Stimulated activated CD8-positive, alpha-beta memory T cell treated with anti-CD3 and anti-CD28 coated beads, Interleukin-2, amount 100 ng/mL, for 48 hours (primary cell): ENCODE measurements at regions not wholly inside any gene's neighbourhood (a gene's known extent, or its start where the extent isn't known, plus 50 kb on each side); places are given as distances from the start of the nearest gene placed in this dataset.
"Not testable (repeated sequence)": the region's sequence is repeated elsewhere in the genome, so short reads cannot be mapped to it uniquely, and the experiment has no call there.

ENCODE experiments used
- DNase-seq, 2 donors: peaks; one replicate each; pipeline ENCODE4 v3.0.0-alpha.2; 2020; ENCODE audit warnings: low read depth in 2 of 2

DNA sequence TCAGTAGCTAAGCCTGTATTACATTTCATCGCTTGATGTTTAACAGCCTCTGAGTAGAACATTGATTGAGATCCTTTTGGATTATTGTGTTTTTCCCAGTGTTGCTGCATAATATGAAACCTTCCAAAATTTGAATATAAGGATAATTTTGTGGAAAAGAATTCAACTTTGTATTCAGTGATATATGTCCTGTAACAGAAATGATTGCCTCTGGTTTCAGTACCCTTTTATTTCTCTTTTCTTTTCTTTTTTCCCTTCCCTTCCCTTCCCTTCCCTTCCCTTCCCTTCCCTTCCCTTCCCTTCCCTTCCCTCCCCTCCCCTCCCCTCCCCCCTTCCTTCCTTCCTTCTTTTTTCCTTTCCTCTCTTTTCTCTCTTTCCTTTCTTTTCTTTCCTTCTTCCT, 74.6 kb downstream of the UTRN start:
- no peak for DNase-seq

DNA sequence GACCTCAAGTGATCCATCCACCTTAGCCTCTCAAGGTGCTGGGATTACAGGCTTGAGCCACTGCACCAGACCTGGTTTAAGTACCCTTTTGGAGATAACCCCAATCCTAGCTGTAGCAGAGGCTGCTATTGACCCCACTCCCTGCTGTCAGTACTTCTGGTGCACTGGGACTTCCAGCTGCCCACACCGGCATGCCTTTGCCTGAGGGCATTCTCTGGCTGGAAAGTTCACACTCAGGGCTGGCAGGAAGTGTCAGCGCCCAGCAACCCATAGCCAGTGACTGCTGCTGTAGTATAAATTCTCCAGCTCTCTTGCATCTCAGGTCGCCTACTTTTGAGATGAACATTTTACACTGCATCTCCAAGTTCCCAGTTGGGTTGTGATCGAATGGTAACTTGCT, 75.3 kb downstream of the UTRN start:
- DNase-seq = no peak

DNA sequence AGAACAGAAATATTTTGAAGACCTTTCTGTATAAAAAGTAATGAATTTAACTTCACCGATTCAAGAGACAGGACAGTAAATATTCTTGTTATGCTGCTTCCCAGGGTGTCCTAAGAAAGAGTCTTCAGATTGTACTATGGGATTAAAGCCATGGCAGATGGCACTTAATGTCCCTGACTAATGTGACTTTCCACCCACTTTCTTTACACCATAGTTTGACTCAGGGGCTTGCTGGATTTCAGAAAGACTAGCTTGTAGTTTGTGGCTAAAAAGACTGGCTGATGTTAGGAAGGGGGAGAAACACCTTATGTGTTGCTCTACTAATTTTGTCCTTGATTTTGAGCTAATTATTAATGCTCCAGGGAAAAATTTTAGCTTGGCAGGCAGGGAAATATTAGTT, 75.9 kb downstream of the UTRN start:
- DNase-seq = no peak

DNA sequence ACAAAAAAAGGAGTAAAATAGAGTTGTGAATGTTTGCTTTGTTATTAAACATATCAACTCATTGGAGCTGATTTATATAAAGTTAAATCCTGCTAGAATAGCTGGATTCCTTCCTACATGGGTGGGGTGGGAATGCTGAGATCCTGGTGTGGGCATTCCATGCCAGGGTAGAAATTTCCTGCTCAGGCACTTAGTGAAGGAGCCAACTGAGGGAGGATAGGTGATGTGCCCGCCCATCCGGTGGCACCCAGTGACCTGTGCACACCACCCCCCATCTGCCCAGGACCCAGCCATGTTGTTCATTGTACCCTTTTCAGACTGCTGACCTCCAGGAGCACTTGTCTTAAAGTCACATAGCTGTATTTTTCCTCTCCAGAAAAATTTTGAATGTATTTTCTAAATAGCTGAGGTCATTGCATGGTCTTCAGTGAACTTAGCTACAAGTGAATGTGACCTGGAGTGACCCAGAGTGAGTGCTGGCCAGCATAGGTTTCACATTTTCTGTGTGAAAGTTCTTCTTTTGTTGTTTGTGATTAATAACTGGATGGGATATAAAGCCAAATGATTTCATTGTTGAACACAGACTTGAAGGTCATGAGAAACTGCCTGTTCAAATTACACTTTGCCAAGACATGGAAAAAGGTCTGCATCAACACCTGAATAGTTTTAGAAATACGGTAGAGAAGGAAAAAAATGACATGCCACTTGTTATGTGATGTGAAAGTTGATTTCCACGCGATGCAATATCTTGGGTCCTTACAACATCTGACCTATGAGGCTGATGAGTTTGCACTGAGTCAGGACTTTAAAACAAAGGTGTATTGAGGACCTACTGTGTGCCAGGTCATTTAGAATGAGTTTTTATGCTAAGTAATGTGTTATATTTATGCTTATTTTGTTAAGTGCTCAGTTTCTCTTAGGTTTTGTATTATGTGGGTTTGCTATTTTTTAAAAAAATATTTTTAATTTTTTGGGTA, 77.2 kb downstream of the UTRN start:
- DNase-seq = no peak

DNA sequence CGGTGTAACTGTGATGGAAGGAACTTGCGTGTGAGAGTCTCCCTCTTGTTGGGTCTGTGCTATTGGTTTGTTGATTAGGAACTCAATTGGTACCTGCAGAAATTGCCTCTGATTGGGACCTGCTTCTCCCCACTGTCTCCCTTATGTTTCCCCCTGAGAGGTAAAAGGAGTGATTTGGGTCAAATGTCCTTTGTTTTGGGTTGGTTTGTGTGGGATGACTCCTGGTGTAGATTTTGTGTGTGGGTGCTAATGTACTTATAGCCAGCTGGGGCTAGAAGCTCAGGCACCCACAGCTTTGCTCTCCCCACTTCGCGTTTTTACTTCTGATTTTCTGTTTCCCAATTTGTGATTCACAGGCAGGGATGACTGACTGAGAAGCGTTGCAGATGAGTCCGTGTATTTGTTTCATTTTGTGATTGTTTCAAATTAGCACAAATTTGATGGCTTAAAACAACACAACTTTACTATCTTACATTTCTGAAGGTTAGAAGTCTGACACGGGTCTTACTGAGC, 79.1 kb downstream of the UTRN start:
- DNase-seq = no peak

DNA sequence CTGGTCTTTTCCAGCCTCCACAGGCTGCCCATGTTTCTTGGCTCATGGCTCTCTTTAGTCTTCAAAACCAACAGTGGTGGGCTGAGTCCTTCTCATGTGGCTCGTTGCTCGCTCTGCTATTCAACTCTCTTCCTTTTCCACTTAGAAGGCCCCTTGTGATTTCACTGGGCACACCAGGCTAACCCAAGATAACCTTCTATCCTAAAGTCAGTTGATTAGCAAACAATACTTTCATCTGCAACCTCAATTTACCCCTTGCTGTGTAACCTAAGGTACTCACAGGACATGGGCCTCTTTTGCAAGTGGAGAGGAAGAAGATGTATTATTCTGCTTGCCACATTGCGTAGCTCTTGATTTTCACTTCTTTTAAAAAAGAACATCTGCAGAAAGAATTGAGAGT, 79.6 kb downstream of the UTRN start:
- no peak for DNase-seq

DNA sequence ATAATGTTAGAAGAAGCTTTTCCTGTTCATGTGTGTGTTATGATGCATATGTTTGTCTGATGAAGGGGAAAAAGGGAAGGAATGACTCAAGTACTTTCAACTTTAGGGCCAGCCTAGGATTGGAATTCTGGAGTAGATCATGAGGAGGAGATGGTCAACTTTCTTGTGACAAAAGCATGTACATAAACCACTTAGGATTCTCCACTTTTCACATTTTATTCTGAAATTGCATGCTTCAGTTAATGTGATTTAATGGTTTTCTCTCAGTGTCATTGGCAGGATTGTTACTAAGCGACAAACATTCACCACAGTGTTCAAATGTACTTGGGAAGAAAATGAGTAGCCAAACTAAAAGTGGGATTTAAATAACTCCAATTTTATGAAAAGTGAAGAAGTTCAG, 80.1 kb downstream of the UTRN start:
- no peak for DNase-seq

DNA sequence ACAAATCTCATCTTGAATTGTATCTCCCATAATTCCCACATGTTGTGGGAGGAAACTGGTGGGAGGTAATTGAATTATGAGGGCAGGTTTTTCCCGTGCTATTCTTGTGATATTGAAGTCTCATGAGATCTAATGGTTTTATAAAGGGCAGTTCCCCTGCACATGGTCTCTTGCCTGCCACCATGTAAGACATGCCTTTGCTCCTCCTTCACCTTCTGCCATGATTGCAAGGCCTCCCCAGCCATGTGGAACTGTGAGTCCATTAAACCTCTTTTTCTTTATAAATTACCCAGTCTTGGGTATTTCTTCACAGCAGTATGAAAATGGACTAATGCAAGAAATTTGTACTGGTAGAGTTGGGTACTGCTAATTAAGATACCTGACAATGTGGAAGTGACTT, 84.6 kb downstream of the UTRN start:
- not testable (repeated sequence) for DNase-seq

DNA sequence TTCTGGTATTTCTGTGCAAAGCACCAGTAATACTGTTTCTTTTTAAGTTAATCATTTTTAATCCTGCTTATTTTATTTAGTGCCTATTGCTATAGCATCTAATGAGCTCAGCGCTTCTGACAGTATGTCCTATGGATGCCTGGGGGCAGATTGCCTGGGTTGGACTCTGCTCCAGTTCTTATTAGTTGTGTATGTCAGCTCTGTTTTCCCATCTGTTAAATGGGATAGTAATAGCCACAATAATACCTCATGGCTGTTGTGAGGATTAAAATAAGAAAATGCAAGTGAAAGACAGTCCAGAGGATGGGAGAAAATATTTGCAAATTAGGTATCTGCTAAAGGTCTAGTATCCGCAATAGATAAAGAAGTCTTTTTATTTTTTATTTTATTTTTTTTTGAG, 87.0 kb downstream of the UTRN start:
- DNase-seq = no peak

DNA sequence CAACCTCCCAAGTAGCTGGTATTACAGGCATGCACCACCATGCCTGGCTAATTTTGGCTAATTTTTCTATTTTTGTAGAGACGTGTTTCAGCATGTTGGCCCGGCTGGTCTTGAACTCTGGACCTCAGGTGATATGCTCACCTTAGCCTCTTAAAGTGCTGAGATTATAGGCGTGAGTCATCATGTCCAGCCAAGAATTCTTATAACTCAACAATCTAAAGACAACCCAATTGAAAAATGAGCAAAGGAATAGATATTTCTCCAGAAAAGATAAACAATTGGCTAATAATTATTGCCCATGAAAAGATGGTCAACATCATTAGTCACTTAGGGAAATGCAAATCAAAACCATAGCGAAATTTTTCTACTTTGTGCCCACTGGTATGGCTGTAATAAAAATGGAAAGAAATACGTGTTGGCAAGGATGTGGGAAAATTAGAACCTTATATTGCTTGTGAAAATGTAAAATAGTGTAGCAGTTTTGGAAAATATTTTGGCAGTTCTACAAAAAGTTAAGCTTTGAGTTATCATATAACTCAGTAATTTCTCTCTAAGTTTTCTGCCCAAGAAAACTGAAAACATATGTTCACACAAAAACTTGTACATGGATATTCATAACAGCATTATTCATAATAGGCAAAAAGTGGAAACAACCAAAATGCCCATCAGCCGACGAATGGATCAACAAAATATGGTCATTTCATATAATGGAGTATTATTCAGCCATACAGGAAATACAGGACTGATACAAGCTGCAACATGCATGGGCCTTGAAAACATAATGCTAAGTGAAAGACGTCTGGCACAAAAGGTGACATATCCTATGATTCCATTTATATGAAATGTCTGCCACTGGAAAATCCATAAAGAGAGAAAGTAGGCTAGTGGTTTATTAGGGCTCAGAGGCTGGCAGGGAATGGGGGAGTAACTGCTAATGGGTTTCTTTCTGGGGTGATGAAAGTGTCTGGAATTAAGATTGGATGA, 87.8 kb downstream of the UTRN start:
- DNase-seq = no peak

DNA sequence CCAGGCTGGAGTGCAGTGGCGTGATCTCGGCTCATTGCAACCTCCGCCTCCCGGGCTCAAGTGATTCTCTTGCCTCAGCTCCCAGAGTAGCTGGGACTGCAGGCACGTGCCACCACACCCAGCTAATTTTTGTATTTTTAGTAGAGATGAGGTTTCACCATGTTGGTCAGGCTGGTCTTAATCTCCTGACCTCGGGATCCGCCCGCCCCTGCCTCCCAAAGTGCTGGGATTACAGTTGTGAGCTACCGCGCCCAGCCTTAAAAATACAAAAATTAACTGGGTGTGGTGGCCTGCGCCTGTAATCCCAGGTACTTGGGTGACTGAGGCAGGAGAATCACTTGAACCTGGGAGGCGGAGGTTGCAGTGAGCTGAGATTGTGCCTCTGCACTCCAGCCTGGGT, 89.4 kb downstream of the UTRN start:
- not testable (repeated sequence) for DNase-seq

DNA sequence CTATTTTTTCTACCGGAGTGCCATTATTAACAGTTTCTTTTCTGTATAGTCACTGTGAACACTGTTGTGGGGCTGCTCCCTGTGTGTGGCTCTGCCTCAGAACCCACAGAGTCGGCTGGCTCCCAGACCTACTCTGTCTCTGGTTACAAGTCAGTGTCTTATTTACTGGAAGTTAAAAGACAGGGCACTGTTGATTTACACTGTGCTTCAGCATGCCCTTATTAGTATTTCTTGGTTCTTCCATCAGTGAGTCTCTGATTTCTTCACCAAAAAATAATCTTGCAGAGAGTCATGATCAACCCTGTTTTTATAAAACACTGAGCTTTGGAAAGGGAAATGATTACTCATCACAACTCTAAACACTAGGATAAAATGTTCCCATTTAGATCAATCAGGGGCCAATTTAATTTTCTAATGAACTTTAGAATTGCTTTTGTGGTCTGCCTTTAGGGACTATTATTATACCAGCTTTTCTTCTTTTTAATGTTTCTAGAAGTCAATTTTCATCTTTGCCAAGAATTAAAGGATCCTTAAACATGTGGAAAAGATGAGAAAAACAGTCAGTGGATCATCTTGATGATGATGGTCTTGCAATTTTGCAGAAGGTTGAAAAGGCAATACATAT, 92.6 kb downstream of the UTRN start:
- DNase-seq = no peak

DNA sequence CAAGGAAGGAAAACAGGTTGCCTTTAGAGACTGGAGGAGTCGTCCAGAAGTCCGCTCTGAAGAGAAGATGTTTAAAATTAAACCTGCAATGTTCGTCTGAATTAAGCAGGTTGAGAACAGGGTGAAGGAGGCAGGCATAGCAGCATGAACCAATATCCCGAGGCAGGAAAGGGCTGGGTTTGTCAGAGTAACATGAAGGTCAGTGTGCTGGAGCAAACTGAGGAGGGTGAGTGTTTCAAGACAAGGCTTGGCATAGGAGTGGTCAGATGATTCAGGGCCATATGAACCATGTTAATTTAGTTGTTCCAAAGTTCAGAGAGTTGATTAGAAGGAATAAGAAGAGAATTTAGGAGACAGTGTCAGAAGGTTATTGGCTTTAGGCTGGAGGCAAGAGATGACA, 93.3 kb downstream of the UTRN start:
- no peak for DNase-seq

DNA sequence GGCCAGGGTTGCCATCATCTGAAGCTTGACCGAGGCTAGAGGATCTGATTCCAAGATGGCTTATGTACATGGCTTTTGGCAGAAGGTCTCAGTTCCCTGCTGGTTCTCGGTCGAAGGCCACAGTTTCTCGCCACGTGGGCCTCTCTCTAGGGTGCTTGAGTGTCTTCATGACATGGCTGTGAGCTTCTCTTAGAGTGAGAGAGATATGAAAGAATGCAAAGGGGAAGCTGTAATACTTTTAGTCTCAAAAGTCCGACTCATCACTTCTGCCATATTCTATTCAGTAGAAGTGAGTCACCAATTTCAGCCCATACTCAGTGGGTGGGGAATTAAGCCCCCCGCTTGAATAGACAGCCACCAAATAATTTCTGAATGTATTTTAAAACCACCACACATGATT, 94.2 kb downstream of the UTRN start:
- DNase-seq = no peak

DNA sequence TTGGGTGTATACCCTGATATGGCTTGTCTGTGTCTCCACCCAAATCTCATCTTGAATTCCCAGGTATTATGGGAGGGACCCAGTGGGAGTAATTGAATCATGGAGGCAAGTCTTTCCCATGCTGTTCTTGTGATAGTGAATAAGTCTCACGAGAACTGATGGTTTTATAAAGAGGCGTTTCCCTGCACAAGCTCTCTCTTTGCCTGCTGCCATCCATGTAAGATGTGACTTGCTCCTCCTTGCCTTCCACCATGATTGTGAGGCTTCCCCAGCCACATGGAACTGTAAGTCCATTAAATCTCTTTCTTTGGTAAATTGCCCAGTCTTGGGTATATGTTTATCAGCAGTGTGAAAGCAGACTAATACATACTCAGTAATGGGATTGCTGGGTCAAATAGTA, 96.4 kb downstream of the UTRN start:
- DNase-seq = not testable (repeated sequence)

DNA sequence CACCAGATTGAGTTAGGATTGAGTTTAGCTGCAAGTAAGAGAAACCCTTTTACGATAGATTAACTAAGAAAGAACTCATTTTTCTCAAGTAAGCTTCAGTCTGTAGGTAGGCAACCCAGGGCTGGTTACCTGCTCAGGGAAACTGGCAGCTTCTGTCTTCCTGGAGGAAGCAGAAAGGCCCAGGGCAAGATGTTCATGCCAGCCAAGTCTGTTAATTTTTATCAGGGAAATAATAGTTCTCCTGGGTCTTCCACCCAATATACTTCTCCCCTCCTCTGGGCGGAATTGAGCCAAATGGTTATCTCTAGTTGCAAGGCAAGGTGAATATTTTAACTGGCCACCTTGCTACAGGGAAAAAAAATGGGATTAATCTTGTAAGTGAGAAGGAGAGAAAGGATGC, 98.2 kb downstream of the UTRN start:
- no peak for DNase-seq

DNA sequence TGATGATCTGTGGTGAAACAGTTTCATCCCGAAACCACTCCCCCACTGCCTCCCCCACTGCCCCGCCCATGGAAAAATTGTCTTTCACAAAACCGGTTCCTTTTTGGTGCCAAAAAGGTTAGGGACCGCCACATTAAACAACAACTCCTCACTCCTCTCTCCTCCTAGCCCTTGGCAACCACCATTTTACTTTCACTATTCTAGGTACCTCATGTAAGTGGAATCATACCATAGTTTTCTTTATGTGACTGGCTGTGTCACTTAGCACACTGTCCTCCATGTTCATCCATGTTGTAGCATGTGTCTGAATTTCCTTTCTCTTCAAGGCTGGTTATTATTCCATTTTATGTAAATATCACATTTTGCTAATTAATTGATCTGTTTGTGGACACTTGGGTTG, 99.3 kb downstream of the UTRN start:
- no peak for DNase-seq

DNA sequence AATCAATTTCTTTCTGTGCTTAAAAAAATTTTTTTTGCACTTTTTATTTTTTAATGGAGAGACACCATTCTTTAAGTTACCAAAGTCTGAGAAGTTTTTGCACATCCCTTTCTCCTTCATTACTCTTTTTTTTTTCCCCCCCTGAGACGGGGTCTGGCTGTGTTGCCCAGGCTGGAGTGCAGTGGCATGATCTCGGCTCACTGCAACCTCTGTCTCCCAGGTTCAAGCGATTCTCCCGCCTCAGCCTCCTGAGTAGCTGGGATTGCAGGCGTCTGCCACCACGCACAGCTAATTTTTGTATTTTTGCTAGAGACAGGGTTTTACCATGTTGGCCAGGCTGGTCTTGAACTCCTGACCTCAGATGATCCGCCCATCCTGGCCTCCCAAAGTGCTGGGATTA, 104.3 kb downstream of the UTRN start:
- not testable (repeated sequence) for DNase-seq

DNA sequence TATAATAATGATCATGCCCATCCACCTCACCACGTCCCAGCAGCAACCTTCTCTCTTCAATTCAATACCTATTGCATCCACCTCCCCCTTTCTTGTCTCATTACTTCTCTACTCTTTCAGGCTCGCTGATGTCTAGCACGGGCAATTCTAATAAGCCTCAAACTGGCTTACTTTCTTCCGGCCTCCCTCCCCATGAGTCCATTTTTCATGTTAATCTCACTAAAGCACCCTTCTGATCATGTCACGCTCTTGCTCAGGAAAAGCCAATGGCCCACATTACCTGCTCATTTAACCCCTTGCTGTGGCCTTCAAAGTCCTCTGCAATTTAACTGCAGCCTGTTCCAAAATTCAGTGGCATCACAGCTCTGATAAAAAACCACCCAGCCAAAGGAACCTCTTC, 105.1 kb downstream of the UTRN start:
- DNase-seq = no peak

DNA sequence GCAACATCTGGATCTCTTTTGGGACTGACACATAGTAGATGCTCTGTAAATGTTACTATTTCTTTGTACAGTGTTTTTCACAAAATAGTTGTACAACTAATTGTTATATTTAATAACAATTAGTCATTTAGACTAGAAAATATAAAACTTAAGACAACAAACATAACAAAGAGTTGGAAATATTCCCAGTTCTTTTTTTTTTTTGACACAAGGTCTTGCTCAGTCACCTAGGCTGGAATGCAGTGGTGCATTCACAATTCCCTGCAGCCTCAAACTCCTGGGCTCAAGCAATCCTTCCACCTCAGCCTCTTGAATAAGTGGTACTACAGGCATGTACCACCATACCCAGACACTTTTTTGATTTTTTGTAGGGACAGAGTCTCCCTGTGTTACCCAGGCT, 105.8 kb downstream of the UTRN start:
- no peak for DNase-seq

DNA sequence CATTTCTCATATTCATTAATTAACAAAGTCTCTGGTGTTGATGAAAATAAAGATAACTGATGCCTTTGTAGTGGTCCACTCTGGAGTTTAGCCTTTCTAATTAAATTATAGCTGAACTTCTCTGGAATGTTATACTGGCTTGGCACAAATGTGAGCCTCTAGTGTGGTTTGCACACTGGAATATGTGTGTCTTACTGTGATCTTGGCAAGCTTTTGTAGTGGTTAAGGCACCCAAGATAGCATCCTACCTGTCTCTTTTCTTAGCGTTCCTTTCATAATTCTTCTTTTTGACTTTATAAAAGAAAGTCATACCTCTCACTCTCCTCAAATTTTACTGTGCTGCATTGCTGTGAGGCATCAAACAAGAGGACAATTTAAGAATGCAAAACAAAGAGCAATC, 107.4 kb downstream of the UTRN start:
- DNase-seq = no peak

DNA sequence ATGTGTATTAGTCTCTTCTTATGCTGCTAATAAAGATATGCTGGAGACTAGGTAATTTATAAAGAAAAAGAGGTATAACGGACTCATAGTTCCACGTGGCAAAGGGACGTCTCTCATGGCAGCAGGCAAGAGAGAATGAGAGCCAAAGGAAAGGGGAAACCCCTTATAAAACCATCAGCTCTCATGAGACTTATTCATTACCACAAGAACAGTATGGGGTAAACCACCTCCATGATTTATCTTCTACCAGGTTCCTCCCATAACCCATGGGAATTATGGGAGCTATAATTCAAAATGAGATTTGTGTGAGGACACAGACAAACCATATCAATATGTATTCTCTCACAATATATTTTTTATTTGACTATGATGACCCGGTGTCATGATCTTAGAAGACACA, 109.1 kb downstream of the UTRN start:
- no peak for DNase-seq
